IMR-90 (cell line): ENCODE measurements at regions not wholly inside any gene's neighbourhood (a gene's known extent, or its start where the extent isn't known, plus 50 kb on each side); places are given as distances from the start of the nearest gene placed in this dataset.

ENCODE experiments used
- BHLHE40 ChIP-seq: fragments of 150-350 bp; IDR thresholded peaks from 2 replicates; pipeline ENCODE4 v1.6.1; 2016; ENCODE audit warnings: mild to moderate bottlenecking, low read depth, low read length
- POLR2A ChIP-seq: IDR thresholded peaks from 2 replicates; pipeline ENCODE4 v1.6.1; 2012; ENCODE audit warnings: mild to moderate bottlenecking, low read depth, low read length

- no peak for TF ChIP-seq BHLHE40
- TF ChIP-seq POLR2A, result no peak
These were observed 591.0 kb upstream of the ATP2B1 start for GRCh38 chr12:90299666-90300065.
